ENCODE measurements at regions not wholly inside any gene's neighbourhood (a gene's known extent, or its start where the extent isn't known, plus 50 kb on each side); places are given as distances from the start of the nearest gene placed in this dataset.

- Histone ChIP-seq H3K4me1 (replicated peaks in 1 of 4; ENCODE audit: control insufficient read depth in 3 of 4, insufficient read depth in 4 of 4, low read length in 3 of 4) (peaks cover 0 to 18% (median 16%) of the 10 kb centered on the region in 4 experiments; a peak in 6 of 7 replicates), H3K4me3 (ENCODE audit: extremely low read depth in 1 of 4, insufficient read depth in 2 of 4, low read depth in 3 of 4, low read length in 4 of 4) (no peak overlapping the region), H2AK5ac (ENCODE audit: low read depth, low read length) (no peak overlapping the region; the same call in 1 of the 2 replicates), H3K23ac (ENCODE audit: insufficient read length) (no peak overlapping the region), H3K56ac (replicated peaks; ENCODE audit: insufficient read length, low read depth, low read length) (no peak overlapping the region), H3K79me1 (ENCODE audit: low read depth, low read length) (no peaks in the 10 kb centered on the region), H3K14ac (ENCODE audit: insufficient read length) (no peak overlapping the region), H3K9me3 (ENCODE audit: insufficient read depth in 2 of 2, low read depth in 1 of 2, low read length in 1 of 2) (peaks cover 3 to 14% of the 10 kb centered on the region in 2 experiments; a peak in 3 of 4 replicates), H4K5ac (ENCODE audit: insufficient read length, low read depth, low read length) (peak overlapping the region; percentile 71), H3K27me3 (replicated peaks in 1 of 4; ENCODE audit: control insufficient read depth in 3 of 4, extremely low read depth in 1 of 4, insufficient read depth in 3 of 4, low read length in 3 of 4) (no peaks in the 10 kb centered on the region), H3K18ac (ENCODE audit: extremely low read depth, low read length) (no peak overlapping the region; the same call in 1 of the 2 replicates), H2BK12ac (ENCODE audit: low read depth, low read length) (peak overlapping the region; percentile 33; the same call in 1 of the 2 replicates), H4K91ac (replicated peaks; ENCODE audit: insufficient read length, low read length) (peak overlapping the region; percentile 97), H3K36me3 (ENCODE audit: control insufficient read depth in 2 of 4, insufficient read depth in 4 of 4, low read length in 3 of 4) (peaks cover 0 to 6% (median 0%) of the 10 kb centered on the region in 4 experiments; a peak in 1 of 8 replicates), H3K79me2 (ENCODE audit: control insufficient read depth in 1 of 2, insufficient read depth in 2 of 2, low read length in 2 of 2) (no peaks in the 10 kb centered on the region), H3K4ac (replicated peaks; ENCODE audit: insufficient read length, low read depth, low read length) (peak overlapping the region; percentile 92), H3K9ac (replicated peaks in 1 of 4; ENCODE audit: extremely low read depth in 1 of 4, low read depth in 3 of 4, low read length in 3 of 4) (no peak overlapping the region), H2BK120ac (replicated peaks; ENCODE audit: low read depth, low read length) (peak overlapping the region; percentile 97), H4K20me1 (replicated peaks in 1 of 2; ENCODE audit: control insufficient read depth in 1 of 2, insufficient read depth in 2 of 2, low read length in 2 of 2) (no peaks in the 10 kb centered on the region), H2AFZ (ENCODE audit: low read length) (no peak overlapping the region), H2BK20ac (ENCODE audit: low read length) (no peak overlapping the region), H4K8ac (ENCODE audit: extremely low read depth, insufficient read depth, low read length) (no peak overlapping the region), H2BK5ac (ENCODE audit: low read depth, low read length) (peak overlapping the region; percentile 86; the same call in 1 of the 2 replicates), H2BK15ac (ENCODE audit: low read length) (no peak overlapping the region), H3K23me2 (ENCODE audit: low read depth, low read length) (no peaks in the 10 kb centered on the region), H3K4me2 (ENCODE audit: insufficient read depth in 1 of 2, low read depth in 2 of 2, low read length in 2 of 2) (peak overlapping the region in 1 of 2 experiments; percentile 57; a peak in 1 of 4 replicates), H3K27ac (ENCODE audit: low read depth, low read length) (no peak overlapping the region)
- ChIA-PET POLR2A (ENCODE audit: partially characterized antibody) (no interaction called here), CTCF (ENCODE audit: partially characterized antibody) (interaction anchor here (1.2 kb wide), 1 partner anchor 19 kb away, joined by 5 read pairs; no protein-coding TSS in a partner anchor)
- DNase-seq (ENCODE audit: low read depth in 1 of 2, low spot score in 2 of 2) (no peak), FAIRE-seq (no peak)
- WGBS, 2 experiments (ENCODE audit: extremely low coverage in 1 of 2, insufficient coverage in 1 of 2, insufficient read length in 1 of 2, insufficient replicate concordance in 2 of 2, low coverage in 1 of 2, low lambda C conversion rate in 2 of 2, missing lambda C conversion rate in 1 of 2) = 40% methylated on average over 1 of the region's 1 CpG; no CpG with 5 or more reads in 1 of the 2 experiments
- no peak for TF ChIP-seq POU5F1 (IDR thresholded peaks at IDR 0.05; ENCODE audit: low read depth, low read length)
- no peak for TF ChIP-seq JUN (IDR thresholded peaks at IDR 0.05; ENCODE audit: low read depth, low read length)
- no peak for TF ChIP-seq CBX5 (IDR thresholded peaks at IDR 0.05; ENCODE audit: low read depth, low read length)
These were observed 812.6 kb downstream of the MCTP2 start for GRCh38 chr15:95043933-95044313.

Measured in H1 (cell line).